GM18870 (cell line): ENCODE measurements at regions not wholly inside any gene's neighbourhood (a gene's known extent, or its start where the extent isn't known, plus 50 kb on each side); places are given as distances from the start of the nearest gene placed in this dataset.

Source experiments
- ATAC-seq: cut with Tn5 transposase; IDR thresholded peaks from one replicate; pipeline ENCODE4 v1.9.1; 2021; ENCODE audit warnings: moderate library complexity; ENCODE audit not compliant: unreplicated experiment

DNA sequence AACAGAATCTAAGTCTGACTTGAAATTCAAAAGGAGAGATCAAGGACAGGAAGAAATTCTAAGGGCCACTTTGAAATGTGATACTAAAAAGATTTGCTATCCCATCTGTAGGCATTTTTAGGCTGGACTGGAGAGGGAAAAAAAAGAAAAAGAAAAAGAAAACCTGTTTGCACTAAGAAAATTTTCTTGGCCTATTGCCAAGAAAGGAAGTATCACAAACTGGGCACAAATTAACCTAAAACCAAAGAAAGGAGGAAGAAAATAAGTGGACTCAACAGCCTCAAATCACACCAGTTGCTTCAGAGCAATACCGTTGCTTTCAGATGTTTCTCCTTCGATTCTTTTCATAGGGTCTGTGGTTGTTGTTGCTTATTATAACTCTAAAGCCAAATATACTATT is 287.9 kb upstream of the VRK2 start:
- no peak for ATAC-seq

- ATAC-seq: no peak
Measured at GRCh38 chr2:57759131-57759530, 287.5 kb upstream of the VRK2 start.

DNA sequence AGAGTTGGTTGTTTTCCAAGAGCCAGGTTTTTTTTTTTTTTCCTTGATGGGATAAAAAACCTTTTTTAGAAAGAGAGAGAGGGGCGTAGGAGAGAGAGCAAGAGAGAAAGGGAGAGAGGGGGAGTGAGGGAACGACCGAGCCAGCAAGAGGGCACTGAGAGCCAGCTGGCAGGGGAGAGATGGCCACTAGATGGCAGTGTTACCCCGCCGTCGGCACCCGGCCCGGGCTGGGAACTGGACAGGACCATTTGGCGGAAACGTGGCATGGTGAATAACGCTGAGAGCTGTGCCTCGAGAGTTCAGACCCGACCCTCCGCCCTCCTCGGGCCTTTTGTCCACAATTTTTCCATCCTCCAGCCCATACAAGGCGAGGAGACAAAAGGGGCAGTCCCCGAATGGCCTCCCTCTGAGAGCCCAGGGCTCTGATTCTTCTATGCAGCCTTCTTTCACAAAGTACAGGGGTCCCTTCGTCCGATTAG is 286.7 kb upstream of the VRK2 start:
- peak; percentile 61 for ATAC-seq

GRCh38 chr2:57760381-57760801 is 286.2 kb upstream of the VRK2 start:
- ATAC-seq: peak; percentile 65

- no peak for ATAC-seq
Measured at GRCh38 chr2:57776916-57777315, 269.7 kb upstream of the VRK2 start.

GRCh38 chr2:57782587-57782986 is 264.0 kb upstream of the VRK2 start:
- no peak for ATAC-seq

DNA sequence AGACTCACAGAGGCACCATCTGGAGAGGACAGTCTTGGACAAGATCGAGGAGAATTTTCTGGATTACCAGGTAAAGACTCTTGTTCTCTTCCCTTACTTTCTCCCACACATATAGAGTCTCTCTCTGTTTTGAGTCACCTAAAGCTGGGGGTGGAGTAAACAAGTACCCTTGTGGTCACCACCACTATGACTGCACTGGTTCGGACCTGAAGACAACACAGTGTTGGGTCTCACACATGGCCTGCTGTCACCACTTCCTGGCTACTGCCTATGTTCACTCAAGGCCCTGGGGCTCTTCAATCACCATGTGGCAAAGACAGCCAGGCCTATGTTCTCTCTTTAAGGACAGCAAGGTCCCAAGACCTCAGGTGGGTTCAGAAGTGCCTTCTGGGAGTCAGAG is 253.3 kb upstream of the VRK2 start:
- no peak for ATAC-seq

- ATAC-seq: no peak
Measured at GRCh38 chr2:57796527-57796926, 250.1 kb upstream of the VRK2 start.

DNA sequence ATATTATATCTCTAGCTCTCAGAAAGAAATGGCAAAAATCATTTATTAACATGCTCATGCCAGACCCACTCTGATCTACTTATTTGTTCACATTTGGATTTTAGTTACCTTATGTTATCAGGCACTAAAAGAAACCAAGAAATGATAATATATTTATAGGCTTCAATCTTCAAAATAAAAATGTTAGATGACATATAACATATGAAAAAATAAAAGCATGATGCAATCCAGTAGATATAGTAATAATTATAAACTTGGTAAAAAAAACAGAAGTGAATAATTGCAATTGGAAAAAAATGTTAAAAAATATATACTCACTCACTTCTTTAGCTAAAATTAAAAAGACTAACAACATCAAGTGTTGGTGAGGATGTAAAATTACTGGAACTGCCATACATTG is 248.3 kb upstream of the VRK2 start:
- no peak for ATAC-seq

- no peak for ATAC-seq
Measured at GRCh38 chr2:57802243-57802642, 244.4 kb upstream of the VRK2 start.

DNA sequence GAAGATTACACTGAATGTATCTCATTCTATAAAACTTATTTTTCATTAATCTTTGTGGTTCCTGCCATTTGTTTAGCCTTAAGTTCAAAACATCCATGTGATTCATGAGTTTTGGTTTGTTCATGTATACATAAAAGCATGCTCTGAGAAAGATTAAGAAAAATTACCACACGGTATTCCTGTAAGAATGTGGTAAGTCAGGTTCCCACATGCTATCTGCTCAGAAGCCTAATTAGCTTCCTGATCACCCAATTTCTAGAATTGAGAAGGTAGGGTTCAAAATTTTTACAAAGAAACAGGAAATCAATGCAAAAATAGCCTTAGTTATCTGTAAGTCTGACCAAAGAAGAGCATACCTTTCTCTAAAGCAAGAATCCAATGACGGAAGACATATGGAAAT is 241.6 kb upstream of the VRK2 start:
- ATAC-seq: no peak

DNA sequence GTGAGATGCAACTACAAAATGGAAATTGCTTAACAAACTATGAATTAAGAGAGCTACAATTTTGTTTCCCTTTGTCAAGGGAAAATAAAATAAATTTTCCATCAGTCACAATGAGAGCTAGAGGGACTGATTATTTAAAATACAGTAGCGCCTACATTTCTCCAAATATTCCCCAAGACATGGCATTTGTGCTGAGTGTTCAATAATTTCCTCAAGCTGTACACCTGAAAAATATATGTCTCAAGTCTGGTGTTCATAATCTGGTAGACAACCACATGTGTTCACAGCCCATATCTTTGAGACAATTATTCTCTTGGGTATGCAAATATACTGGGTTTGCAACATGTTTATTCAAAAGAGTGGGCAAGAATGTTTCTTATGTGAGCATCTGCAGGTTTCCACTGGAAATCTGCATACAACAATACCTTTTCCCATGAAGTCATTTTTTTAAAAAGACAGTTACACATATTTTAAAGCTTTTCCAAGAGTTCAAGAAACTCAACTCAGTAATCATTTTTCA is 240.1 kb upstream of the VRK2 start:
- no peak for ATAC-seq

DNA sequence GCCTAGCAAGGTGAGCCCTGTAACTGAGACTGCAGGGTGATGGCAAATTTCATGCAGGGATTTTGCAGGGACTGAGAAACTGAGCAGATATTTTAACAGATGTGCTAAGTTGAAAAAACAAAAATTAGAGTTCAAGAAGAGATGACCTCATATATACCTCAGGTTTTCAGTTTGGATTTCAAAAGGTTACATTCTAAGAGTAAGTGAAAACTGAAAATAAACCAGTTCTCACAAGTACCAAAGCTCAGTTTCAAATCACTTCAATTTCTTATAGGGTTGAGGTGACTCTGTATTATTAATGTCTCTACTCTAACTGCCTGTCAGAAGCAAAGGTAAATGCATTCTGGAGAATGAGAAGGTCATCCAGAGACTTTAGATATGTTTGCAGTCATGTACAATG is 237.4 kb upstream of the VRK2 start:
- ATAC-seq: peak; percentile 97

- no peak for ATAC-seq
Measured at GRCh38 chr2:57821088-57821487, 225.5 kb upstream of the VRK2 start.

DNA sequence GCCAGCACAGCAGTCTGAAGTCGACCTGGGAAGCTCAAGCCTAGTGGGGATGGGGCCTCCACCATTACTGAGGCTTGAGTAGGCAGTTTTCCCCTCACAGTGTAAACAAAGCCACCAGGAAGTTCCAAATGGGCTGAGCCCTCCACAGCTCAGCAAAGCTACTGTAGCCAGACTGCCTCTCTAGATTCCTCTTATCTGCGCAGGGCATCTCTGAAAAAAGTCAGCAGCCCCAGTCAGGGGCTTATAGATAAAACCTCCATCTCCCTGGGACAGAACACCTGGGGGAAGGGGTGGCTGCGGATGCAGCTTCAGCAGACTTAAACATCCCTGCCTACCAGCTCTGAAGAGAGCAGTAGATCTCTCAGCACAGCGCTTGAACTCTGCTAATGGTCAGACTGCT is 218.4 kb upstream of the VRK2 start:
- ATAC-seq: no peak

GRCh38 chr2:57834666-57835065 is 211.9 kb upstream of the VRK2 start:
- no peak for ATAC-seq

DNA sequence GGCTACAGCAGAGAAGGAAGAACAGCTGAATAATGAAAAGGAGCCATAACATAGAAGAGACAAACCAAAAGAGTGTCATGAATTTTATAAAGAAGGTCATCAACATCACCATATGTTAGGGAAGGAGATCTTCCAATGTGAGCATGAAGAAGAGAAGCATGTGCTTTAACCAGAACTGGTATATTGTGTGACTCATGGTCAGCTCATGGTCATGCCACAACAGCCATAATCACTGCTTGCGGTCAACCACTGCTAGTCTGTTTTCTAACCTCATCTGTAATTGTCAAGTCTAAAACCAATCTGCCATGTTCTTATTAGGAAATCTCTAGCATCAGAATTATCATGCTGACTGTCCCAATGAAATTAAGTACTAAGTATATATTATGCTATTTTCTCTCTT is 204.1 kb upstream of the VRK2 start:
- no peak for ATAC-seq

DNA sequence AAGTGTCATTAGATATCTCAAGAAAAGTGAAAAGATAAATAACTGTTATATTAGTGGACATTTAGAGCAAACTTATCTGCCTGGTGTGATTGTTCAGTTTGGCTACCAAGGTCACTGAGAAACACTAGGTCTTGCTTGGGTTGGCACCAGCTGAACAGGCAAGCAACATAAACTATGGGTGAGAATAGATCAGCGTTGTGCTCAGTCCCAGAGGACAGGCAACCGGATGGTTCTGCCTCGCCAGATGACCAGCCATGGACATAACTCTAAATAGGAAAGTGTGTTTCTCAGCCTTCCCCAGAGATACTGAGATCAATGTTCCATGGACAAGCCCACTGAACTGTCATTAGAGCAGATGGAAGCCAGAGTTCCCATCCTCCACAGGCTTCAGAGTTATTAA is 203.4 kb upstream of the VRK2 start:
- ATAC-seq: no peak

DNA sequence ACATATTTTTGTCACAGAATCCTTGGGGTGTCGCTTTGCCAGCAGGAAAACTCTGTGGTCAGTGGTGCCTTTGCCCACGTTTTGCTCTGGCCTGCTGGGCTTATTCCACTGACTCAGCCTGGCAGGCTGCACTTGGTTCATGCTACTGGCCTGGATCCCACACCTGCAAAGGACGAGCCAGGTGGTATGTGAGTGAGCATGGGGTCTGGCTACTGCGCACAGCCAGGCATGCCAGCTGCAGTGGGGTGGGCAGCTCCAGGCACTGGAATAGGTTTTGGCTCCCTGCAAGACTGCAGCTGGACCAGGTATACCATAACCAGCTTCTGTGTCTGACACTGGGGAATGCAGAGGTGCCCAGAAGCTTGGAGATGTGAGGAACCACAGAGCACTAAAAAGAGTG is 197.9 kb upstream of the VRK2 start:
- ATAC-seq: no peak

- no peak for ATAC-seq
Measured at GRCh38 chr2:57849843-57850242, 196.8 kb upstream of the VRK2 start.

GRCh38 chr2:57850415-57851130 is 196.0 kb upstream of the VRK2 start:
- ATAC-seq: no peak

DNA sequence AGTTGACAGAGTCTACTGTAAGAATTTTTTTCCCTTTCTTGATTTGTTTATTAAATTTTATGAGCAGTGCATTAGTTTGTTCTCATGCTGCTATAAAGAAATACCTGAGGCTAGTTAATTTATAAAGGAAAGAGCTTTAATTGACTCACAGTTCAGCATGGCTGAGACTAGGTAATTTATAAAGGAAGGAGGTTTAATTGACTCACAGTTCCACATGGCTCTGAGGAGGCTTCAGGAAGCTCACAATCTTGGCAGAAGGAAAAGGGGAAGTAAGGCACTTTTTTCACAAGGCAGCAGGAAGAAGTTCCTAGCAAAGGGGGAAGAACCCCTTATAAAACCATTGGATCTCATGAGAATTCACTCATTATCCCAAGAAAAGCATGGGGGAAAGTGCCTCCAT is 191.4 kb upstream of the VRK2 start:
- ATAC-seq: no peak

DNA sequence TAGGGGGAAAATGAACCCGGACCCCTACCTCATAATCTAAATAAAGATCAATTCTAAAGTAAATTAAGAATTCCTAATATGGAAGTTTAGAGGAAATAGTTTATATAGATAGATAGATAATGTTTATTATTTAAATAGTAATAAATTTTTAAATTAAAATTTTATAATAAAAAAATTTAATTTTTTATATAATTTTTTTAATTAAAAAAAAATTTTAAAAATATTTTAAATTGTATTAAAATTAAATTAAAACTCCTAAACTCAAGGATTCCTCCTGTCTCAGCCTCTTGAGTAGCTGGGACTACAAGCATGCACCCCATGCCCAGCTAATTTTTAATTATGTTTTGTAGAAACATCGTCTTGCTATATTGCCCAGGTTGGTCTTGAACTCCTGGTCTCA is 186.9 kb upstream of the VRK2 start:
- ATAC-seq: no peak
